ENCODE measurements at regions not wholly inside any gene's neighbourhood (a gene's known extent, or its start where the extent isn't known, plus 50 kb on each side); places are given as distances from the start of the nearest gene placed in this dataset.

DNA sequence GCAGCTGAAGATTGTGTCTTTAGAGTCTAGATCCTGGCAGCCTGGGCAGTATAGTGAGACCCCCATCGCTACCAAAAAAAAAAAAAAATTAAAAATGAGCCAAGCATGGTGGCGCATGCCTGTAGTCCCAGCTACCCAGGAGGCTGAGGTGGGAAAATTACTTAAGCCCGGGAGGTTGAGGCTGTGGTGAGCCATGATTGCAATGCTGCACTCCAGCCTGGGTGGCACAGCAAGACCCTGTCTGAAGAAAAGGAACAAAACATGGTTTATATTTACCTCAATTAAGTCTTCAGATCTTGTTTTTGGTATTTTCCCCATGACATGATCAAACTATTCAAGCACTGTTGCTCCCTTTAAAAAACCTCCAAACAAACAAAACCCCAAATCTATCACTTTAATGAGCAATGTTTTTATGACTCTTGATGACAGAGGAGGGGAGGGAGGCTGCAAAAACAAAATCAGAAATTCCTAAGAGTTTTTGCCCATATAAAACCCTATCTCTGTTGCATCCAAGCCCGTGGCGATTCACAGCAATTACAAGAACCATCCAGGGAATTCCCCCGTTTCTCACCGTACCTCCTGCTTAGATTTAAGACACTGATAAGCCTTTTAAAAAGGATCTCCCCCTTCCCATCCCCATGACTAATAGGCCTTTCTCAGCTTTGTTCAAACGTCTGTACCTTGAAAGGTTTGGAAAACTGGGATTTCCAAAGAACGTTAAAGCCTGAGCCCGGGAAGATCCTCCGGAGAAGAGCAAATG, 259.9 kb downstream of the BMP7 start:
- no peaks in the 10 kb centered on the region for H3K36me3 ChIP-seq
- no peak for TF ChIP-seq CTCF (IDR thresholded peaks at IDR 0.05; ENCODE audit: low read depth, low read length)
- DNase-seq, result no peak
- no peak overlapping the region for H3K27ac ChIP-seq
- no peaks in the 10 kb centered on the region for H3K9me3 ChIP-seq (ENCODE audit: severe bottlenecking)
- H3K4me3 ChIP-seq (ENCODE audit: low read depth, low read length), result no peak overlapping the region
- H3K27me3 ChIP-seq (ENCODE audit: insufficient read depth, low read depth, severe bottlenecking), result peaks cover 94% of the 10 kb centered on the region

- TF ChIP-seq CTCF (IDR thresholded peaks at IDR 0.05; ENCODE audit: low read depth, low read length), result no peak
- no peak for DNase-seq
- no peak overlapping the region for H3K27ac ChIP-seq
- H3K36me3 ChIP-seq, result no peaks in the 10 kb centered on the region
- H3K27me3 ChIP-seq (ENCODE audit: insufficient read depth, low read depth, severe bottlenecking), result peaks cover 94% of the 10 kb centered on the region
- no peak overlapping the region for H3K4me3 ChIP-seq (ENCODE audit: low read depth, low read length)
- no peaks in the 10 kb centered on the region for H3K9me3 ChIP-seq (ENCODE audit: severe bottlenecking)
Measured at GRCh38 chr20:57007171-57007540, 259.3 kb downstream of the BMP7 start.

DNA sequence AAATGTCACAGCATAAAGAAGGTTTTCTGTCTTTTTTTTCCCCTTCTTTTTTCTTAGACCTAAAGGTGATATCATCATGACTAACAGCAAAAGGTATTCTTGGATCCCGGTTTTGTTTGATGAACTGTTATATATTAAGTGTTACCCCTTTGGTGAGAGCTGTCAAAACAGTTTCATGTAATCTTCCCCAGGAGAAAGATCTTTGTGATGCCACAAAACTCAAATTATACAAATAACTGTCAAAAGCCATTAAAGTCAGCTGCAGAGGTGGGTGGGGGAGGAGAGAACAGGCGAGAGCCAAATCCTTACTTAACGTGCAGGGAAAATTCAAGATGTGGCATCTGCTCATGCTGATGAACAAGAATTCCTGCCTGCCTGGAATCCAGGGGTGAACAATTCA, 258.2 kb downstream of the BMP7 start:
- no peak for TF ChIP-seq CTCF (IDR thresholded peaks at IDR 0.05; ENCODE audit: low read depth, low read length)
- Histone ChIP-seq H3K27me3 (ENCODE audit: insufficient read depth, low read depth, severe bottlenecking) (peaks cover 91% of the 10 kb centered on the region), H3K36me3 (no peaks in the 10 kb centered on the region), H3K27ac (no peak overlapping the region), H3K4me3 (ENCODE audit: low read depth, low read length) (no peak overlapping the region), H3K9me3 (ENCODE audit: severe bottlenecking) (no peaks in the 10 kb centered on the region)
- no peak for DNase-seq

GRCh38 chr20:57009355-57009754, 257.1 kb downstream of the BMP7 start:
- no peak for TF ChIP-seq CTCF (IDR thresholded peaks at IDR 0.05; ENCODE audit: low read depth, low read length)
- no peaks in the 10 kb centered on the region for H3K36me3 ChIP-seq
- DNase-seq, result no peak
- no peaks in the 10 kb centered on the region for H3K9me3 ChIP-seq (ENCODE audit: severe bottlenecking)
- H3K27me3 ChIP-seq (ENCODE audit: insufficient read depth, low read depth, severe bottlenecking), result peaks cover 92% of the 10 kb centered on the region
- H3K4me3 ChIP-seq (ENCODE audit: low read depth, low read length), result no peak overlapping the region
- no peak overlapping the region for H3K27ac ChIP-seq

DNA sequence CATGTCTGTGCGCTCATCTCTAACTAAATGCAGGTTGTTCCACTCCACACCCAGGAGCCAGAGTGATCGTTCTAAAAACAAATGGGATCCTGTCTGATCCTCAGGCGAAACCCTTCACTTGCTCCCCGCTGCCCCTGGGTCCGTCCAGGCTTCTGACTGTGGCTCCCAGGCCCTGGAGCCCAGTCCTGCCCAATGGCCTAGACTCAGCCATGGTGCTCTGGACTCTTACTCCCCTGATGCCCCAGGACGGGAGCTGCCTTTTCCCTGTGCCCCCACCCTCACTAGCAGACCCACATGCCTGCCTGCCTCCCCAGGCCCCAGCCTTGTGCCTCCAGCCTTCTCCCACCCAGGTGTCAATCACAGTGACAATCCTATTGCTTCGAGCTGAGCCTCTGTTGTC, 256.7 kb downstream of the BMP7 start:
- no peaks in the 10 kb centered on the region for H3K9me3 ChIP-seq (ENCODE audit: severe bottlenecking)
- H3K27me3 ChIP-seq (ENCODE audit: insufficient read depth, low read depth, severe bottlenecking), result peaks cover 92% of the 10 kb centered on the region
- H3K4me3 ChIP-seq (ENCODE audit: low read depth, low read length), result no peak overlapping the region
- no peaks in the 10 kb centered on the region for H3K36me3 ChIP-seq
- H3K27ac ChIP-seq, result no peak overlapping the region
- no peak for TF ChIP-seq CTCF (IDR thresholded peaks at IDR 0.05; ENCODE audit: low read depth, low read length)
- no peak for DNase-seq

GRCh38 chr20:57012691-57013090, 253.8 kb downstream of the BMP7 start:
- no peak for DNase-seq
- no peak overlapping the region for H3K4me3 ChIP-seq (ENCODE audit: low read depth, low read length)
- no peak overlapping the region for H3K27ac ChIP-seq
- no peaks in the 10 kb centered on the region for H3K36me3 ChIP-seq
- H3K27me3 ChIP-seq (ENCODE audit: insufficient read depth, low read depth, severe bottlenecking), result peaks cover 90% of the 10 kb centered on the region
- no peak for TF ChIP-seq CTCF (IDR thresholded peaks at IDR 0.05; ENCODE audit: low read depth, low read length)
- no peaks in the 10 kb centered on the region for H3K9me3 ChIP-seq (ENCODE audit: severe bottlenecking)

Data from WERI-Rb-1 (cell line).